LNCAP (cell line): ENCODE measurements at regions not wholly inside any gene's neighbourhood (a gene's known extent, or its start where the extent isn't known, plus 50 kb on each side); places are given as distances from the start of the nearest gene placed in this dataset.
A peak's percentile ranks its signal among the peaks of the same experiment; 100 is the strongest.

Experiments used
- CTCF ChIP-seq: fragments of 450-650 bp; IDR thresholded peaks from 2 replicates; pipeline ENCODE4 v1.5.1; 2017; ENCODE audit warnings: mild to moderate bottlenecking

- TF ChIP-seq CTCF, result no peak
These were observed 944.8 kb downstream of the DTWD2 start for GRCh38 chr5:118043531-118043930.

- peak; percentile 63 for TF ChIP-seq CTCF
These were observed 946.3 kb downstream of the DTWD2 start for GRCh38 chr5:118042076-118042475.

GRCh38 chr5:118040496-118040895, 947.9 kb downstream of the DTWD2 start:
- no peak for TF ChIP-seq CTCF

GRCh38 chr5:118033686-118034338, 954.5 kb downstream of the DTWD2 start:
- no peak for TF ChIP-seq CTCF

GRCh38 chr5:118029807-118030206, 958.5 kb downstream of the DTWD2 start:
- no peak for TF ChIP-seq CTCF

- TF ChIP-seq CTCF, result no peak
These were observed 966.3 kb downstream of the DTWD2 start for GRCh38 chr5:118022062-118022461.

- TF ChIP-seq CTCF, result no peak
These were observed 970.8 kb downstream of the DTWD2 start for GRCh38 chr5:118017536-118017935.

- no peak for TF ChIP-seq CTCF
These were observed 972.0 kb downstream of the DTWD2 start for GRCh38 chr5:118016396-118016795.
